ENCODE measurements at regions not wholly inside any gene's neighbourhood (a gene's known extent, or its start where the extent isn't known, plus 50 kb on each side); places are given as distances from the start of the nearest gene placed in this dataset.

DNA sequence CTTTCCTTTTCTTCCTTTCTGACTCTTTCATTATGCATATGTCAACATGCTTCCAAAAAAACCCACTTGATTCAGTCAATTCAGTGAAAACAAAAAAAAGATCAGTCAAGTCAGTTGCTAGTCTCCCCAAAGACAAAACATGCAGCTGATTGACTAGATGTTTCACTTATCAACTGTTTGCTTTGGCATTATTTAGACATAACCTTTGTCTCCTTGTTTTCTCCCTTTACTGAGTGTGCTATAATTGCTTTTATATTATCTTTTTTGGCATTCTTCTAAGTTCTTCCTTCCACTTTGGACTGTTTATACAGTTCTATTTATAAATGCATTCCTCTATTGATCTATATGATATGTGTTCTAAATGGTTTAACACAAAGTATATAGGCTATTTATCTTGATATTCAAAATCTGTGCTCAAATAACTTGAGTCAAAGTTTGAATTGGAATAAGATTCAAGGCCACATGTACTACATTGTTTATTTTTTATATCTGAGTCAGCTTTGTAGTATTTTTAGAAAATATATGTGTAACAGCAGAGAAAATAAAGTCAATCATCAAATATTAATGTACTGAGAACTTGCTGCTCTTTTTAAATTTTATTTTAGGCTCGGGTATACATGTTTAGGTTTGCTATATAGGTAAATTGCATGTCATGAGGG, 260.5 kb downstream of the CENPW start:
- DNase-seq (ENCODE audit: low read depth, low spot score) = no peak
- Histone ChIP-seq H3K27me3 (ENCODE audit: insufficient read depth, low read length) (no peaks in the 10 kb centered on the region), H3K9me3 (ENCODE audit: control insufficient read depth in 1 of 2, insufficient read depth in 1 of 2, low read depth in 1 of 2, low read length in 2 of 2) (no peaks in the 10 kb centered on the region), H3K4me3 (replicated peaks in 1 of 2; ENCODE audit: low read depth in 1 of 2, low read length in 2 of 2) (no peak overlapping the region), H2AFZ (ENCODE audit: low read depth, low read length, poor library complexity, severe bottlenecking) (no peak overlapping the region), H3K27ac (ENCODE audit: low read depth, low read length) (no peak overlapping the region), H3K79me2 (ENCODE audit: insufficient read depth, low read length) (no peaks in the 10 kb centered on the region), H3K9ac (ENCODE audit: low read length) (no peak overlapping the region), H3K4me1 (ENCODE audit: control insufficient read depth in 1 of 2, insufficient read depth in 2 of 2, low read length in 2 of 2) (no peaks in the 10 kb centered on the region), H3K36me3 (ENCODE audit: control insufficient read depth in 1 of 2, insufficient read depth in 2 of 2, low read length in 2 of 2) (no peaks in the 10 kb centered on the region), H3K4me2 (ENCODE audit: low read length) (no peak overlapping the region), H4K20me1 (ENCODE audit: insufficient read depth) (no peaks in the 10 kb centered on the region), H3K9me2 (ENCODE audit: insufficient read depth) (no peaks in the 10 kb centered on the region)
- POLR2A ChIA-PET = no interaction called here
- no TSS peak for BruUV-seq (replicated peaks)
- RAD21 ChIA-PET (ENCODE audit: low non-redundant PET in 1 of 2, low total read pairs in 2 of 2, uncharacterized antibody in 2 of 2, unreplicated experiment in 2 of 2) = no interaction called here
- intact Hi-C loops (cut with micrococcal nuclease) = loop anchor here (1.0 kb wide), 1 partner anchor 45 kb away; no protein-coding TSS in a partner anchor
- TF ChIP-seq CEBPB (IDR thresholded peaks at IDR 0.05; ENCODE audit: low read depth) (no peak), EZH2 (IDR thresholded peaks at IDR 0.05) (no peak)
- no peak for ATAC-seq
- CTCF ChIA-PET = no interaction called here

DNA sequence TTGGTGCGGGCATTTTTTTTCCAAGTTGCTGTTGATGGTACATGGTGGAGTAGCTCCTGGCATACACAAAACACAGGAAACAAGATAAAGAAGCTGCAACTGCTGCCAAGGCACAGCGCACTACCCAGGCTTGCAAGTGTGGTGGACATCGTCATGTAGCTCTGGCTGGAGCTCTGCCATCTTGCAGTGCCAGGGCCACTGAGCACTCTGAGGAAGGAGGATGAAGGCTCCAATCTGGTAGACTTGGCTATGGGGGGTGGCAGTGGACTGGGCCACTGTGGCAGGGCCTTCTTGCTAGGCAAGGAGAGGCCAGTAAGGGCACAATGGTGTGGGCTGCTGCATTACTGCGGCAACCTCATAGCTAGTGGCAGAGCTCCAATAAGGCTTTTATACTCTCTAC, 263.5 kb downstream of the CENPW start:
- no peaks in the 10 kb centered on the region for H3K27me3 ChIP-seq (ENCODE audit: insufficient read depth, low read length)
- H4K20me1 ChIP-seq (ENCODE audit: insufficient read depth) = no peaks in the 10 kb centered on the region
- H3K4me3 ChIP-seq (replicated peaks in 1 of 2; ENCODE audit: low read depth in 1 of 2, low read length in 2 of 2) = no peak overlapping the region
- no peaks in the 10 kb centered on the region for H3K9me3 ChIP-seq (ENCODE audit: control insufficient read depth in 1 of 2, insufficient read depth in 1 of 2, low read depth in 1 of 2, low read length in 2 of 2)
- ATAC-seq (no peak), DNase-seq (ENCODE audit: low read depth, low spot score) (no peak)
- intact Hi-C loops (cut with micrococcal nuclease) = no loop called here
- no peak overlapping the region for H3K4me2 ChIP-seq (ENCODE audit: low read length)
- H2AFZ ChIP-seq (ENCODE audit: low read depth, low read length, poor library complexity, severe bottlenecking) = no peak overlapping the region
- H3K9me2 ChIP-seq (ENCODE audit: insufficient read depth) = no peaks in the 10 kb centered on the region
- RAD21 ChIA-PET (ENCODE audit: low non-redundant PET in 1 of 2, low total read pairs in 2 of 2, uncharacterized antibody in 2 of 2, unreplicated experiment in 2 of 2) = no interaction called here
- TF ChIP-seq FOSL1 (IDR thresholded peaks at IDR 0.05; ENCODE audit: low read depth) (no peak), ZNF274 (IDR thresholded peaks at IDR 0.05; ENCODE audit: low read depth, low read length) (no peak), RAD21 (IDR thresholded peaks at IDR 0.05; ENCODE audit: low read depth) (no peak), CBX3 (IDR thresholded peaks at IDR 0.05; ENCODE audit: low read depth) (no peak)
- TF ChIP-seq, protein P1, sequence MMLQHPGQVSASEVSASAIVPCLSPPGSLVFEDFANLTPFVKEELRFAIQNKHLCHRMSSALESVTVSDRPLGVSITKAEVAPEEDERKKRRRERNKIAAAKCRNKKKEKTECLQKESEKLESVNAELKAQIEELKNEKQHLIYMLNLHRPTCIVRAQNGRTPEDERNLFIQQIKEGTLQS (IDR thresholded peaks at IDR 0.05) = no peak
- no peaks in the 10 kb centered on the region for H3K36me3 ChIP-seq (ENCODE audit: control insufficient read depth in 1 of 2, insufficient read depth in 2 of 2, low read length in 2 of 2)
- CTCF ChIA-PET = no interaction called here
- H3K9ac ChIP-seq (ENCODE audit: low read length) = no peak overlapping the region
- H3K79me2 ChIP-seq (ENCODE audit: insufficient read depth, low read length) = no peaks in the 10 kb centered on the region
- no peaks in the 10 kb centered on the region for H3K4me1 ChIP-seq (ENCODE audit: control insufficient read depth in 1 of 2, insufficient read depth in 2 of 2, low read length in 2 of 2)
- no TSS peak for BruUV-seq (replicated peaks)
- POLR2A ChIA-PET = no interaction called here
- no peak overlapping the region for H3K27ac ChIP-seq (ENCODE audit: low read depth, low read length)
